ENCODE measurements at regions not wholly inside any gene's neighbourhood (a gene's known extent, or its start where the extent isn't known, plus 50 kb on each side); places are given as distances from the start of the nearest gene placed in this dataset.

- TF ChIP-seq CTCF (IDR thresholded peaks at IDR 0.05): no peak
- TF ChIP-seq POLR2A (IDR thresholded peaks at IDR 0.05): no peak
These were observed 128.0 kb downstream of the ACTL8 start for GRCh38 chr1:17883136-17883535.

Data from tibial nerve (tissue), 3 donors.